IPS-11a (cell line): ENCODE measurements at regions not wholly inside any gene's neighbourhood (a gene's known extent, or its start where the extent isn't known, plus 50 kb on each side); places are given as distances from the start of the nearest gene placed in this dataset.
A peak's percentile ranks its signal among the peaks of the same experiment; 100 is the strongest.

Experiments
- H3K4me3 ChIP-seq: one replicate; pipeline ENCODE4 v1.5.1; 2013; ENCODE audit warnings: low read depth, low read length, control low read depth

GRCh38 chr5:61887271-61887670, 418.7 kb upstream of the KIF2A start:
- no peak overlapping the region for H3K4me3 ChIP-seq

GRCh38 chr5:61894046-61894445, 412.0 kb upstream of the KIF2A start:
- no peak overlapping the region for H3K4me3 ChIP-seq

GRCh38 chr5:61896811-61897210, 409.2 kb upstream of the KIF2A start:
- no peak overlapping the region for H3K4me3 ChIP-seq

- no peak overlapping the region for H3K4me3 ChIP-seq
Observed at GRCh38 chr5:61897251-61897650, 408.8 kb upstream of the KIF2A start.

- peak overlapping the region; percentile 6 for H3K4me3 ChIP-seq
Observed at GRCh38 chr5:61901997-61902396, 404.0 kb upstream of the KIF2A start.

- H3K4me3 ChIP-seq: no peak overlapping the region
Observed at GRCh38 chr5:61904730-61905129, 401.3 kb upstream of the KIF2A start.

- H3K4me3 ChIP-seq: no peak overlapping the region
Observed at GRCh38 chr5:61905613-61906012, 400.4 kb upstream of the KIF2A start.

GRCh38 chr5:61906820-61907219, 399.2 kb upstream of the KIF2A start:
- H3K4me3 ChIP-seq: no peak overlapping the region

GRCh38 chr5:61907995-61908394, 398.0 kb upstream of the KIF2A start:
- no peak overlapping the region for H3K4me3 ChIP-seq

- no peak overlapping the region for H3K4me3 ChIP-seq
Observed at GRCh38 chr5:61910771-61911170, 395.2 kb upstream of the KIF2A start.

GRCh38 chr5:61912559-61912958, 393.4 kb upstream of the KIF2A start:
- no peak overlapping the region for H3K4me3 ChIP-seq

GRCh38 chr5:61915646-61916045, 390.4 kb upstream of the KIF2A start:
- no peak overlapping the region for H3K4me3 ChIP-seq

- no peak overlapping the region for H3K4me3 ChIP-seq
Observed at GRCh38 chr5:61916621-61917620, 389.1 kb upstream of the KIF2A start.

GRCh38 chr5:61918611-61919010, 387.4 kb upstream of the KIF2A start:
- no peak overlapping the region for H3K4me3 ChIP-seq

- H3K4me3 ChIP-seq: no peak overlapping the region
Observed at GRCh38 chr5:61919920-61920319, 386.1 kb upstream of the KIF2A start.

- H3K4me3 ChIP-seq: no peak overlapping the region
Observed at GRCh38 chr5:61924251-61924650, 381.8 kb upstream of the KIF2A start.

GRCh38 chr5:61926911-61927310, 379.1 kb upstream of the KIF2A start:
- H3K4me3 ChIP-seq: no peak overlapping the region

- H3K4me3 ChIP-seq: no peak overlapping the region
Observed at GRCh38 chr5:61931236-61931635, 374.8 kb upstream of the KIF2A start.

- H3K4me3 ChIP-seq: no peak overlapping the region
Observed at GRCh38 chr5:61933787-61934626, 372.0 kb upstream of the KIF2A start.

- H3K4me3 ChIP-seq: no peak overlapping the region
Observed at GRCh38 chr5:61941637-61942036, 364.4 kb upstream of the KIF2A start.

- no peak overlapping the region for H3K4me3 ChIP-seq
Observed at GRCh38 chr5:61942462-61943049, 363.4 kb upstream of the KIF2A start.
